Testis (tissue), 2 donors: ENCODE measurements at regions not wholly inside any gene's neighbourhood (a gene's known extent, or its start where the extent isn't known, plus 50 kb on each side); places are given as distances from the start of the nearest gene placed in this dataset.
"Not testable (repeated sequence)": the region's sequence is repeated elsewhere in the genome, so short reads cannot be mapped to it uniquely, and the experiment has no call there.

Experiments
- DNase-seq: peaks from one replicate; pipeline ENCODE4 v3.0.0-alpha.2; 2019
- H3K27ac ChIP-seq, 2 donors: fragments of 200-600 bp; sonication (generic); one replicate each; pipeline ENCODE4 v1.5.1; 2019
- H3K27me3 ChIP-seq: fragments of 200-600 bp; sonication (generic); one replicate; pipeline ENCODE4 v1.5.1; 2019
- H3K36me3 ChIP-seq: fragments of 200-600 bp; sonication (generic); one replicate; pipeline ENCODE4 v1.5.1; 2017; ENCODE audit warnings: low read depth; ENCODE audit errors: missing control alignments
- H3K4me1 ChIP-seq: fragments of 200-600 bp; sonication (generic); one replicate; pipeline ENCODE4 v1.5.1; 2019
- H3K4me3 ChIP-seq, 2 donors: fragments of 200-600 bp; sonication (generic); one replicate each; pipeline ENCODE4 v1.5.1; 2017 to 2019
- H3K9me3 ChIP-seq: fragments of 200-600 bp; sonication (generic); one replicate; pipeline ENCODE4 v1.5.1; 2017
- WGBS, 2 donors: methylation state at CpG; one replicate each; pipeline ENCODE4 v1.1.5; 2018; 5-methylcytosine and 5-hydroxymethylcytosine counted together
- intact Hi-C: fragments of 100-400 bp; cut with DNase I; formaldehyde crosslinking; loops from one replicate; pipeline ENCODE4 v1.15.1; 2023; ENCODE audit warnings: low total_unique reads

DNA sequence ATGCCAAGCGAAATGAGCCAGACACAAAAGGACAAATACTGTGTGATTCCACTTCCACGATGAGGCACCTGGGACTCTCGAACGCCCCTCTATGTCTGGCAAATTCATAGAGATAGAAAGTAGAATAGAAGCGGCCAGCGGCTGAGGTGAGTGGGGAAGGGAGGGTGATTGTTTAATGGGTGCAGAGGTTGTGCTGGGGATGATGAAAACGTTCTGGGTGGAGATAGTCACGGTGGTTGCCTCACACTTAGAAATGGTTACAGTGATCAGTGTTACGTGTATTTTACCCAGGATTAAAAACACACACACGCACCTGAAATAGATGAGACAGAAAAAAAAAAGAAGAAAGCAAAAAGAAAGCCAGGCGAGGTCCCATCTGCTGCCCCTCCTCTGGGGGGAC is 4057.0 kb upstream of the TPTE start:
- H3K27me3 ChIP-seq, H3K4me3 ChIP-seq, H3K4me1 ChIP-seq, intact Hi-C loops, H3K36me3 ChIP-seq, H3K9me3 ChIP-seq, DNase-seq, H3K27ac ChIP-seq: not testable (repeated sequence)
- no CpG with 5 or more reads among the region's 11 CpGs for WGBS, 2 donors

DNA sequence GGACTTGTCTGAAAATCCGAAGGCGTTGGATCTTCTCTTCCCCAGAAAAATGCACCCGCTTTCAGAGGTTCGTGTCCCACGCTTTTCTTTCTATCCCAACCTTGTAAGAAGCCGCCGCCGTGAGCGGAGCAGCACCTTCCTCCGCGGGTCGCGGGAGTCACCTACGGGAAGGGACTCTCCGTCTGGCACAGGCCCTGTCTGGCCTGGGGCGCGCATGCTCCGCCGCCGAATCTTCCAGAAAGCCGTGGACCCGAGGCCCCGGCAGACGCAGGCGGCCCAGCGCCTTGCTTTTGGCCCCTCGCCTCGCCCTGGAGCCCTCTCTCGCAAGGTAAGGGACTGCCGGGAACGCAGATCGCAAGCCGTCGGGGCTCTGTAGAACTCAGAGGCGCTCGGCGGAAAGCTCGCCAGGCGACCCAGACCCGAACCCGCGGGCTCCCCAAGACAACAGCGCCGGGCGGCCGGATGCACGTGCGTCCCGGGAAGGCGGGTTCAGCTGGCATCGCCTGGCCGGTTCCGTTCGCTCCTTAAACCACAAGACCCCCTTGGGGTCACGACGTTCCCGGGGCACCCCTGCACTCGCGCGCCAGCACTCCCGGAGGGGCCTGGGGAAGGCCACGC is 4055.2 kb upstream of the TPTE start:
- H3K27ac ChIP-seq, intact Hi-C loops, H3K36me3 ChIP-seq, H3K27me3 ChIP-seq, H3K9me3 ChIP-seq, DNase-seq, H3K4me1 ChIP-seq, H3K4me3 ChIP-seq: not testable (repeated sequence)
- WGBS, 2 donors: no CpG with 5 or more reads among the region's 62 CpGs

DNA sequence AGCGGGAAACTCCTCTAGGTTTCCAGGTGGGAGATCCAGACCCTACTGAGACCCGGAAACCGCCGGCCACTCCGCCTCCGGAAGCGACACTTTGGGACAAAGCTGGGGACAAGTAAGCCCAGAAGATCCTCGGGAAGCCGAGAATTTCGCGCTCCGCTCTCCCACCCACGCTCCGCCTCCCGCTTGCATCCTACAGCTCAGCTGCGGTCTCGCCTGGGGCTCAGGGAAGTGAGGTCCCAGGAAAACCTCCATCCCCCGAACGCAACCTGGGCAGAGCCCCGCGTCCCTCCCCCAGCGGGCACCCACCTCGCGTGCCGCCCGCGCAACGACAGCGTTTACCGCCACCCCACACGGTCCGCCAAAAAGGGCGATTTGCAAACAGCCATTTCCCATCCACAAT is 4054.7 kb upstream of the TPTE start:
- H3K4me3 ChIP-seq, H3K36me3 ChIP-seq, intact Hi-C loops, H3K27ac ChIP-seq, DNase-seq, H3K9me3 ChIP-seq, H3K4me1 ChIP-seq, H3K27me3 ChIP-seq: not testable (repeated sequence)
- no CpG with 5 or more reads among the region's 33 CpGs for WGBS, 2 donors

DNA sequence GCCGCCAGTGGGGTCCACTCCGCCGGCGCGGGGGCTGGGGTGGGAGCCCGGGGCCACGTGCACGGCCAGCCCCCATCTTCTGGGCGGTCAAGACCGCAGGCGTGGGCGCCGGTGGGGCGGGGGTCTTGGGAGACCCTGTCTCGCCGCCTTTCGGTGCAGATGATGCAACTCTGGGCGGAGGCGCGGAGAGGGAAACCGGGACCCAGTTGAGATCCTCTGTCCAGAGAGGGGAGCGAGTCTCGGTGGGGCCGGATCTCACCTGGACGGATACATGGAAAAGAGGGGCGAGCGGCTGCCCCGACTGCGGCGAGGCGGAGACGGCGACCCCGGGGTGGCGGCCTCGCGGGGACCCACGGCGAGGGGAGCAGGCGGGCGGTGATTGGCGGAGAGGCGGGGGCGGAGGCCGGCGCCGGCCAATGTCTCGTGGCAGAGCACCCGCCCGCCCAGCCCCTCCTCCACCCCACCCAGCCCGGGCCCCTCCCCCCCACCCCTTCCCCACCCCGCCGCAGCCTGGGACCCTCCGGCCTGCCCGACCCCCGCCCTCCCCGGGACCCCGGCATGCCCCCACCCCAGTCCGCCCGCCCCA is 4054.1 kb upstream of the TPTE start:
- H3K4me3 ChIP-seq, H3K36me3 ChIP-seq, DNase-seq, H3K9me3 ChIP-seq, H3K27me3 ChIP-seq, H3K27ac ChIP-seq, H3K4me1 ChIP-seq, intact Hi-C loops: not testable (repeated sequence)
- no CpG with 5 or more reads among the region's 60 CpGs for WGBS, 2 donors

DNA sequence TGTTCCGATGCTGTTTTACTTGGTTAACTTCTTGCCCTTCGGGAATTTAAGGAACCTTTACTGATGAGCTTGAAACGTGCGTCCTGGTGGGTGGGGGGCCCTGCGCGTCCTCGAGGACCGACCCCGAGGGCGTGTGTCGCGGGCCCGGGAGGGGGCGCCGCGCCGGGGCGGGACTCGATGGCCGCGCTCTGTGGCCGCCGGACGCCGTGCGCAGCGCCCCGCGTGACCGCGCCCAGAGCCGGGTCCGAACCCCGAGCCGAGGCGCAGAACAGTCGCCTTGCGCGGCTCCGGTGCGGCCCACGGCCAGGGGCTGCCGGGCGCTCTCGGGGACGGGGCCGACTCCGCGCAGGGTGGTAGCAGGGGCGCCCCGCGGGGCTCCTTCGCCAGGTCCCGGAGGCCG is 4053.5 kb upstream of the TPTE start:
- intact Hi-C loops, H3K27me3 ChIP-seq, H3K4me3 ChIP-seq, DNase-seq, H3K4me1 ChIP-seq, H3K9me3 ChIP-seq, H3K27ac ChIP-seq, H3K36me3 ChIP-seq: not testable (repeated sequence)
- no CpG with 5 or more reads among the region's 55 CpGs for WGBS, 2 donors

DNA sequence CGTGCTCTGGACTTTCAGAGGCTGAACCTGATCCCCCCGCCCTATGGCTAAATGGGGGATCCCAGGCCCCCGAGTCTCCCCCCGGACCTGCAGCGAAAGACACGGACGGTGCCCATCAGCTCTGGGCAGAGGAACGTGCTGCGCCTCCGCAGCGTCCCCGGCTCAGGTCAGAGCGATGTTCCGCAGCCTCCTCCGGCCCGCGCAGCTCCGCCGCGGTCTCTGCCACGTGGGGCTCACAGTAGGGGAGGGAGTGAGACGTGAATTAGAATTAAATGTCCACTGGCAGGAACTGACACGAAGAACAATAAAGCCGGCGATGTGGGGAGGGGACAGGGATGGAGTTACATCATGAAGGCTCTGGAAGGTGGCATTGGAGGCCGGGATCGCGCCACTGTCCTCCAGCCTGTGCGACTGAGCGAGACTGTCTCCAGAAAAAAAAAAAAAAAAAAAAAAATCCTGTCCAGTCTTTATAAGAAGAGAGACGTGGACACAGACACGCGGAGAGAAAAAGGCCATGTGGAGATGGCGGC is 4053.0 kb upstream of the TPTE start:
- H3K36me3 ChIP-seq, H3K27ac ChIP-seq, DNase-seq, H3K27me3 ChIP-seq, H3K4me3 ChIP-seq, H3K9me3 ChIP-seq, H3K4me1 ChIP-seq, intact Hi-C loops: not testable (repeated sequence)
- 40% methylated on average over 1 of the region's 34 CpGs; no CpG with 5 or more reads in 1 of the 2 donors for WGBS, 2 donors

DNA sequence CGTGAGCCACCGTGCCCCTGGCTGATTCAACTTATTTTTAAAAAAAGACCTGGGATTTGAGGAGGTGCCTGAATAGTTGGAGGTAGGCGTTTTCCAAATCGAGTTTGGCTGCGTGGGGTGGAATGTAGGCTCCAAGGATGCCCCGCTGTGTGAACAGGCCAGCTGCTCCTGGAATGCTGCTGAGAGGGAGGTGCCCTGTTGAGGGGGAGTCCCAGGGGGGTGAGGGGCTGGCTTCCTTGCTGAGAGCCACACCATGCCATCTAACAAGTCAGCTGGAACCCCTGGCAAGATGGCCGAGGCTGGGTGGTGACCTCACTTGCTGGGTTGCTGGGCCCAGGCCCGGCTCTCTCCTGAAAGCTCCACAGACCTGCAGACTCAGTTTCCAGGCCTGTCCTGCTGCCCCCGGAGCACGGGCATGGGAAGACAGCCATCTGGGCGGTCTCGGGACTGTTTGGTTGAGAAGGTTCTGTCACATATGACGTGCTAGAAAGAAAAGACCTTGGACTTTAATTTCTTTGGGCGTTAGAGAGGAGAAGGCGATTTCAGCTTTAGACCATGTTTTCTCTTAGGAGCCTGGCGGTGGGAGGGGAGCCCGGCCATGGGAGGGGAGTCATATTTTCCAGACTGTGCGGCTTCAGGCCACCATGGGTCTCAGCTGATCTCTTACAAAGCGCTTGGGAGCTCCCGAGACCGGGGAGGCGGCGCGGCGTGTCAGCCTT is 4047.0 kb upstream of the TPTE start:
- no CpG with 5 or more reads among the region's 25 CpGs for WGBS, 2 donors

DNA sequence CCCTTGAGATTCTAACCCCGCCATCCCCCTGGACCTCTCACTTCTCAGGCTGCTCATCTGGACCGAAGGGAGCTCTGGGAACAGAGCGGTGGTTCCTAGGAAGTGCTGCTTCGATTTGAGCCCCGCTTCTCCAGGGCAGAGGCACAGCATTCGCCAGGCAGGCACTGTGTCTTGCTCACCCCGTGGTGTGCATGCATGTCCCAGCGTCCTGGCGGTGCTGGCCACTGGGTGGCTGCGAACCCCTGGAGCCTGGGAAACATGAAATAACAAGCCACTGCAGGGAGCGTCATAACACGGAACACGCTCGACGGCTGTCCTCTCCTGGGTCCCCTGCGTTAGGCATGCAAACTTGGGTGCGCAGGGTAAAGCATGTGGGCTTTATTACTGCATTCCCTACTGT is 4040.3 kb upstream of the TPTE start:
- H3K9me3 ChIP-seq, H3K4me3 ChIP-seq, H3K27me3 ChIP-seq, H3K4me1 ChIP-seq, DNase-seq, H3K36me3 ChIP-seq, intact Hi-C loops, H3K27ac ChIP-seq: not testable (repeated sequence)
- no CpG with 5 or more reads among the region's 17 CpGs for WGBS, 2 donors

More for the DNA sequence above, 4047.0 kb upstream of the TPTE start:
- H3K36me3 ChIP-seq, H3K27ac ChIP-seq, DNase-seq, H3K4me1 ChIP-seq, H3K4me3 ChIP-seq, H3K27me3 ChIP-seq, intact Hi-C loops, H3K9me3 ChIP-seq: not testable (repeated sequence)

DNA sequence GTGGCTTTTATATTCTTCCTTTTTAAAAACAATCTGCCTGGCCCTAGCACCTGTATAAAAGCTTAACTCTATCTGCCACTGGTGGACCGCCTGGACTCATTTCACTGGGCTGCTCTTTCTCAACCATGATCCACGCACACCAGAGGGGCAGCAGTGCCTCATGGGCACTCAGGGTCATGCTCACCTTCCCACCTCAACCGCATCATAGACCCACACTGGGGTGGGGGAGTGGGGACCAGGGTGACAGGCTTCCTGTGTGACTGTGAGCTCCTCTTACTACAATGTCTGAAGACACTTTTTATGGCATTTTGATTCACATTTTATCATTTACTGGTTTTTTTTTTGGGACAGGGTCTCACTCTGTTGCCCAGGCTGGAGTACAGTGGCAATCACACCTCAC is 4038.8 kb upstream of the TPTE start:
- DNase-seq, intact Hi-C loops, H3K9me3 ChIP-seq, H3K27me3 ChIP-seq, H3K27ac ChIP-seq, H3K36me3 ChIP-seq, H3K4me3 ChIP-seq, H3K4me1 ChIP-seq: not testable (repeated sequence)
- WGBS, 2 donors: 100% methylated on average over 1 of the region's 3 CpGs; no CpG with 5 or more reads in 1 of the 2 donors

DNA sequence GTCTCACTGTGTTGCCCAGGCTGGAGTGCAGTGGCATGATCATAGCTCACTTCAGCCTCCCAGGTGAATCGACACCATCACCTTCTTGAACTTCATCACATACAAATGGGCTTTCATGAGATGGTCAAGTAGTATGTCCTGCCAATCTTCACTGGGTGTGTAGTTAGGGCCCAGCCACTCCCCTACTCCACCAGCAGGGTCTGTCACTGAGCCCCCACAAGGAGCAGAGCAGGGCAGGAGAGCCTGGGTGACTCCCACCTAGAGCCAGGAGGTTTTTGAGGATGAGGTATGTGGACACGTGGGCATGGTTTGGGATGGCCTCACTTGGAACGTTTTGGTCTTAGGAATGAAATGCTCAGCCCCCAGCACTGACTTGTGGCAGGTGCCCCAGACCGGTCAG is 4037.7 kb upstream of the TPTE start:
- H3K27me3 ChIP-seq, H3K4me1 ChIP-seq, H3K9me3 ChIP-seq, H3K4me3 ChIP-seq, DNase-seq, H3K27ac ChIP-seq, intact Hi-C loops, H3K36me3 ChIP-seq: not testable (repeated sequence)
- no CpG with 5 or more reads among the region's 4 CpGs for WGBS, 2 donors

DNA sequence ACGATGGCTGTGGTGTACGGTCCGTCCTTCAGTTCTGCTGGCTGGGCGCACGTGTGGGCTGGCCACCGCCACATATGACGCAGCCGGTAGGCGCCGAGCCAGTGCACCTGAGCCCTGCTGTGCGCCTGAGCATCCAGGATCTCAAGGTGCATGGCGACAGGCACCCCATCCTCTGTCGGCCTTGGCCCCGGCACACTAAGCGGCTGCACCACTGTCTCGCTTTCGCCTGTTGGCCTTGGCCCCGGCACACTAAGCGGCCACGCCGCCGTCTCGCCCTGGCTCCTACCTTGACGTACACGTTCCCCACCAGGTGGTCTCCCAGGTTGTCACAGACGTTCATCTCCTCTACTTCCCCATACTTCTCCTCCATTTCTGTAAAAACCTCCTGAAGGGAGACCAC is 4034.6 kb upstream of the TPTE start:
- H3K36me3 ChIP-seq, H3K9me3 ChIP-seq, intact Hi-C loops, H3K4me3 ChIP-seq, DNase-seq, H3K27ac ChIP-seq, H3K4me1 ChIP-seq, H3K27me3 ChIP-seq: not testable (repeated sequence)
- WGBS, 2 donors: 97% methylated on average over 16 of the region's 26 CpGs; no CpG with 5 or more reads in 1 of the 2 donors

DNA sequence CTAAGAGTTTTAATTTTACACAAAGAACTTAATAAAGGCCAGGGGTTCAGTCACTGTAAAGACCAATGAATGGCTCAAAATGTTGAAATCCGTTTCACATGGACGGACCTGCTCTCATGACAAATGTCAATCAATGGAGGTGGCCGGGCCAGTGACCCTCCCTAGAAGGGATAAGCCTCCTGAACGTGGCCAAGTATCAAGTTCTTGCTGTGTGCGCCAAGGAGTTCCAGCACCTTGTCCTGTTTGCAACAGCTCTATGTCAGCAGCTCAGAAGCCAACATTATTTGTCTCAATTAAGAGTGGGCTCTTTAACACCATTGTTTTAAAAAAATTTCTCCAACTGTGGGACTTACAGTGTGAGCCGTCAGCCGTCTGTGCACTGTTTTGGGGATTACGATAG is 4028.7 kb upstream of the TPTE start:
- H3K27ac ChIP-seq, H3K9me3 ChIP-seq, H3K36me3 ChIP-seq, H3K4me3 ChIP-seq, intact Hi-C loops, H3K4me1 ChIP-seq, H3K27me3 ChIP-seq, DNase-seq: not testable (repeated sequence)
- no CpG with 5 or more reads among the region's 8 CpGs for WGBS, 2 donors
